ENCODE measurements at regions not wholly inside any gene's neighbourhood (a gene's known extent, or its start where the extent isn't known, plus 50 kb on each side); places are given as distances from the start of the nearest gene placed in this dataset.

DNA sequence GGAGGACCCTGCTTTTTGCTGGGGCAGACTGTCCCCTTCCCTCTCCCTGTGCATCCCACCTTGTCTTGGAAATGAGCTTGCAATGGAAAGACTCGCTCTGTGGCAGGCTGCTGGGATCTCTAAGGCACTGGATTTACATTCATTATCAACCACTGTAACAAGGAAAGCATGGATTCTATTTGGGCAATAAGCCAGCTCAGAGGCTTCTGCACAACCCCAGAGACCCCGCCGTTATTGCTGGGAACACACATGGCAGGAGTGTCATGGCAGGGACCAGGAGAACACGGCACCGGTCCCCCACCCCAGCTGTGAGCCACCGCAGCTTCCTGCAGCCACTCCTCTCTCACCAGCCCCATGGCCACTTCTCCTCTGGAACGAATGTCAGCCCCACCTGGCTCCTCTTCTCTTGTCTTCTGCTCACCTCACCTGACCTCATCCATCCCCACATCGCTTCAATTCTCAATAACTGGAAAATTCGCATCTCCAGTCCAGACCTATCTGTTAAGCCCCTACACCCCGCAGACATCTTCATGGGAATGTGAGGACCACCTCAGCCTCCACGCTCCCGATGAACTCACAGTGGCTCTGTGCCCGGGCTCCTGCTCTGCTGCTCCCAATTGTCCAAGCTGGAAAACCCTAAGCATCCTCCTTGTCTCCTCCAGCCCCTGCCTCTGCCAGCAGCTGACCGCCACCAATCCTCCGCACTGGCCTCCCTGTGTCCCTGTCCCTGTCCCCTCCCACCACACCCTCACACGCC, 181.5 kb downstream of the USP12 start:
- 79 to 83% methylated on average over 13 to 16 of the region's 16 CpGs for WGBS, 2 donors

DNA sequence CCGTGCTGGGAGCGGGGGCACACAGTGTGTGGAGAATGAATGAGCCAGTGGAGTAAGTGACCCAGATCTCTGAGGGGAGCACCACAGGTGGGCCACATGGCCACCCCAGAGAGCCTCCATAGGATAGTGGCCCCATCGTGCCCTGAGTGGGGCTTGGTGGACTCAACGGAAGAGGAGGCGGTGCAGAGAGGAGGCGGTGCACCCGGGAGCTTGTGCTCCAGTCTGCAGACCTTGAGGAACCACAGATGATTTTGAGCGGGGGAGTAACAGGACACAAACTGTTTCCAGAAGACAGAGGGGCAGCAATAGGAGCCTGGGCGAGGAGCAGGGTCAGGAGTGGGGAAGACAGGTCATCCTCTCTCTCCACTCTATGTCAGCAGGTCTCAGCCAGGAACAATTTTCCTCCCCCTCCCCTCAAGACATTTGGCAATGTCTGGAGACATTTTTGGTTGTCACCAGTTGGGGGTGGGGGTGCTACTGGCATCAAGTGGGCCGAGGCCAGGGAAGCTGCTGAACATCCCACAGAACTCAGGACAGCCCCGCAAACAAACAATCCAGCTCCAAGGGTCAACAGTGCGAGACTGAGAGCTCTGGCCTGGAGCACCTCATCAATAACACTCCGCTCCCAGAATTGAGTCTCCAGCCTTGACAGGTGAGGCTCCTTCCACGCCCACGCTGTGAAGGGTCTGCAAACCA, 182.2 kb downstream of the USP12 start:
- Histone ChIP-seq H3K36me3 (no peaks in the 10 kb centered on the region), H3K27me3 (peaks cover 0 to 16% (median 0%) of the 10 kb centered on the region in 4 donors), H3K9me3 (no peaks in the 10 kb centered on the region), H3K4me1 (peaks cover 0 to 45% (median 16%) of the 10 kb centered on the region in 3 donors), H3K4me3 (no peak overlapping the region), H3K27ac (no peak overlapping the region)
- TF ChIP-seq, protein P1, sequence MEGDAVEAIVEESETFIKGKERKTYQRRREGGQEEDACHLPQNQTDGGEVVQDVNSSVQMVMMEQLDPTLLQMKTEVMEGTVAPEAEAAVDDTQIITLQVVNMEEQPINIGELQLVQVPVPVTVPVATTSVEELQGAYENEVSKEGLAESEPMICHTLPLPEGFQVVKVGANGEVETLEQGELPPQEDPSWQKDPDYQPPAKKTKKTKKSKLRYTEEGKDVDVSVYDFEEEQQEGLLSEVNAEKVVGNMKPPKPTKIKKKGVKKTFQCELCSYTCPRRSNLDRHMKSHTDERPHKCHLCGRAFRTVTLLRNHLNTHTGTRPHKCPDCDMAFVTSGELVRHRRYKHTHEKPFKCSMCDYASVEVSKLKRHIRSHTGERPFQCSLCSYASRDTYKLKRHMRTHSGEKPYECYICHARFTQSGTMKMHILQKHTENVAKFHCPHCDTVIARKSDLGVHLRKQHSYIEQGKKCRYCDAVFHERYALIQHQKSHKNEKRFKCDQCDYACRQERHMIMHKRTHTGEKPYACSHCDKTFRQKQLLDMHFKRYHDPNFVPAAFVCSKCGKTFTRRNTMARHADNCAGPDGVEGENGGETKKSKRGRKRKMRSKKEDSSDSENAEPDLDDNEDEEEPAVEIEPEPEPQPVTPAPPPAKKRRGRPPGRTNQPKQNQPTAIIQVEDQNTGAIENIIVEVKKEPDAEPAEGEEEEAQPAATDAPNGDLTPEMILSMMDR (IDR thresholded peaks at IDR 0.05), result no peak
- no peak for TF ChIP-seq POLR2A (IDR thresholded peaks at IDR 0.05)
- intact Hi-C loops (cut with DNase I), result loop anchor here (10.0 kb wide), 2 partner anchors 185 to 285 kb away; partner anchors contain the start of genes RASL11A and USP12
- no peak for DNase-seq
- WGBS, 2 donors, result 59 to 73% methylated on average over 5 to 10 of the region's 15 CpGs

More for the DNA sequence above, 181.5 kb downstream of the USP12 start:
- TF ChIP-seq, protein P1 (IDR thresholded peaks at IDR 0.05), result no peak
- TF ChIP-seq POLR2A (IDR thresholded peaks at IDR 0.05), result no peak
- Histone ChIP-seq H3K4me1 (peaks cover 0 to 45% (median 16%) of the 10 kb centered on the region in 3 donors), H3K36me3 (no peaks in the 10 kb centered on the region), H3K27me3 (peaks cover 0 to 16% (median 0%) of the 10 kb centered on the region in 4 donors), H3K27ac (peak overlapping the region in 2 of 4 donors; percentile 14 to 15), H3K9me3 (no peaks in the 10 kb centered on the region), H3K4me3 (no peak overlapping the region)
- no peak for DNase-seq
- intact Hi-C loops (cut with DNase I), result loop anchor here (10.0 kb wide), 2 partner anchors 185 to 285 kb away; partner anchors contain the start of genes RASL11A and USP12

DNA sequence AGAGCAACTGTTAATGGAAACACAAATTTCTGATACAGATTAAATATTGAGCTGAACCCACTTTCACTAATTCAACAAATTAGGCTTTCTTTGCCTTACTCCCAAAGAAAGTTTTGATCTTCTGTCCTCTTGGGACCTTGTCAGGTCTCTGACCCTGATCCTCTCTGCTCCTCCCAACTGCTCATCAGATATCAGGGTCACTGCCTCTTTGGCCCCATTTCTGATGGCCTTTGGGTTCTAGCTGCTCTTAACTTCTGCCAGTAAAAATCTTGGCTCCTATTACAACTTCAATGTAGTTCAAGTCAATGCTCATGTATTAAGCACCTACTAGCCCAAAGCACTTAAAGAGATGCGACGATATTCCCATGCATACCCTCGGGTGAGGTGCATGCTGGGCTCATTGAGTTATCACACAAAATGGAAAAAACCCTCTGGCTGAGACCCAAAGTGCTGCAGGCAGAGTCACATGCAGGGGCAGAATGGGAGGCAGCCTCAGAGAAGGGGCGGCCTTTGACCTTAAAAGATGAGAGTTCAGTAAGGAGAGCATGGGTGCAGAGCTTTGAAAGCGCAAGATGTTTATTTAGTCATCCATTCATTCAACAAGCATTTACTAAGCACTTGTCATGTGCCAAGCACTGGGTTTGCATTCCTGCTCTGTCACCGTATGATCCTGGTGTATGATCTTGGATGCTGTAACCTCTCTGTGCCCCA, 183.4 kb downstream of the USP12 start:
- H3K27me3 ChIP-seq, result peaks cover 0 to 16% (median 0%) of the 10 kb centered on the region in 4 donors
- no peak overlapping the region for H3K27ac ChIP-seq
- WGBS, 2 donors, result 51 to 53% methylated on average over 6 of the region's 6 CpGs
- no peak overlapping the region for H3K4me3 ChIP-seq
- TF ChIP-seq, protein P1 (IDR thresholded peaks at IDR 0.05), result no peak
- TF ChIP-seq POLR2A (IDR thresholded peaks at IDR 0.05), result no peak
- H3K9me3 ChIP-seq, result no peaks in the 10 kb centered on the region
- H3K4me1 ChIP-seq, result peaks cover 0 to 44% (median 15%) of the 10 kb centered on the region in 3 donors
- H3K36me3 ChIP-seq, result no peaks in the 10 kb centered on the region
- no peak for DNase-seq
- intact Hi-C loops (cut with DNase I), result loop anchor here (10.0 kb wide), 2 partner anchors 187 to 287 kb away; partner anchors contain the start of genes RASL11A and USP12

DNA sequence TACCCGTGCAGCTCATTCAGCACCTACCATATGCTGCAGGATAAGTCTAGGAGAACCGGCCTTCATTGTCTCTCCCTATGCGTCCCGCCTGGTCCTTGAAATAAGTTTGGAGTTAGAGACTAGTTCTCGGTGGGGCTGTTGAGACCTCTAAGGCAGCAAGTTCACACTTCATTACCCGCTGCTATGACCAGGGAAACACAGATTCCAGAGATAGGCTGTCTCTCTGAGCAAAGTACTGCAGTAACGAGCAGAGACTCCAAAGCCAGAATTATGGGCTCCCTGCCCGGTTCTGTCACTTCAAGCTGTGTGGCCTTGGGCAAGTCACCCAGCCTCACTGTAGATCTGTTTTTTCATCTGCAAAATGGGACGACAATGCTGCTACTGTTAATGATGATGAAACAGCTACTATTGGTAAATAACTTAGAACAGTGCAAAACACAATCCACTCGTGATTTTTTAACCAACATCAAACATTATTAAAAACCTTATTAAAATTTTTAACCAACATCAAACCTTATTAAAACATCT, 184.1 kb downstream of the USP12 start:
- H3K4me3 ChIP-seq, result no peak overlapping the region
- H3K9me3 ChIP-seq, result no peaks in the 10 kb centered on the region
- peaks cover 0 to 39% (median 15%) of the 10 kb centered on the region in 3 donors for H3K4me1 ChIP-seq
- no peak for DNase-seq
- intact Hi-C loops (cut with DNase I), result loop anchor here (10.0 kb wide), 2 partner anchors 187 to 287 kb away; partner anchors contain the start of genes RASL11A and USP12
- H3K27me3 ChIP-seq, result peaks cover 0 to 16% (median 0%) of the 10 kb centered on the region in 4 donors
- H3K36me3 ChIP-seq, result no peaks in the 10 kb centered on the region
- H3K27ac ChIP-seq, result peak overlapping the region in 1 of 4 donors; percentile 19
- TF ChIP-seq, protein P1 (IDR thresholded peaks at IDR 0.05), result no peak
- no peak for TF ChIP-seq POLR2A (IDR thresholded peaks at IDR 0.05)
- 65 to 69% methylated on average over 8 to 9 of the region's 10 CpGs for WGBS, 2 donors
